ENCODE measurements at regions not wholly inside any gene's neighbourhood (a gene's known extent, or its start where the extent isn't known, plus 50 kb on each side); places are given as distances from the start of the nearest gene placed in this dataset.
A peak's percentile ranks its signal among the peaks of the same experiment; 100 is the strongest.

- no peak overlapping the region for H3K27ac ChIP-seq
- TF ChIP-seq CTCF (conservative IDR thresholded peaks at IDR 0.05; ENCODE audit: low read depth), result no peak
- no peak for DNase-seq (ENCODE audit: low spot score)
- CTCF ChIA-PET, result no interaction called here
- POLR2A ChIA-PET (ENCODE audit: low non-redundant PET), result no interaction called here
Observed at GRCh38 chr5:145562931-145563330, 272.2 kb downstream of the PRELID2 start.

- no peak for DNase-seq (ENCODE audit: low spot score)
- CTCF ChIA-PET, result no interaction called here
- POLR2A ChIA-PET (ENCODE audit: low non-redundant PET), result no interaction called here
- H3K27ac ChIP-seq, result no peak overlapping the region
- TF ChIP-seq CTCF (conservative IDR thresholded peaks at IDR 0.05; ENCODE audit: low read depth), result no peak
Observed at GRCh38 chr5:145558288-145558687, 276.9 kb downstream of the PRELID2 start.

GRCh38 chr5:145557345-145557744, 277.8 kb downstream of the PRELID2 start:
- POLR2A ChIA-PET (ENCODE audit: low non-redundant PET), result no interaction called here
- CTCF ChIA-PET, result interaction anchor here (0.6 kb wide), 1 partner anchor 395 kb away, joined by 4 read pairs; no protein-coding TSS in a partner anchor
- H3K27ac ChIP-seq, result no peak overlapping the region
- no peak for TF ChIP-seq CTCF (conservative IDR thresholded peaks at IDR 0.05; ENCODE audit: low read depth)
- no peak for DNase-seq (ENCODE audit: low spot score)

- POLR2A ChIA-PET (ENCODE audit: low non-redundant PET), result no interaction called here
- DNase-seq (ENCODE audit: low spot score), result peak; percentile 32
- no peak for TF ChIP-seq CTCF (conservative IDR thresholded peaks at IDR 0.05; ENCODE audit: low read depth)
Observed at GRCh38 chr5:145554399-145554798, 280.7 kb downstream of the PRELID2 start.

GRCh38 chr5:145553177-145553576, 282.0 kb downstream of the PRELID2 start:
- ChIA-PET POLR2A (ENCODE audit: low non-redundant PET) (no interaction called here), CTCF (interaction anchor here (0.7 kb wide), 1 partner anchor 442 kb away, joined by 3 read pairs; no protein-coding TSS in a partner anchor)
- no peak for DNase-seq (ENCODE audit: low spot score)
- no peak for TF ChIP-seq CTCF (conservative IDR thresholded peaks at IDR 0.05; ENCODE audit: low read depth)
- no peak overlapping the region for H3K27ac ChIP-seq

More at GRCh38 chr5:145554399-145554798, 280.7 kb downstream of the PRELID2 start:
- CTCF ChIA-PET, result interaction anchor here (0.6 kb wide), 2 partner anchors 128 to 718 kb away, joined by 4 to 6 read pairs; no protein-coding TSS in a partner anchor
- H3K27ac ChIP-seq, result no peak overlapping the region

GRCh38 chr5:145551714-145552113, 283.4 kb downstream of the PRELID2 start:
- no peak for TF ChIP-seq CTCF (conservative IDR thresholded peaks at IDR 0.05; ENCODE audit: low read depth)
- no peak for DNase-seq (ENCODE audit: low spot score)
- H3K27ac ChIP-seq, result no peak overlapping the region
- POLR2A ChIA-PET (ENCODE audit: low non-redundant PET), result no interaction called here
- CTCF ChIA-PET, result interaction anchor here (0.5 kb wide), 1 partner anchor 655 kb away, joined by 4 read pairs; no protein-coding TSS in a partner anchor

All from RWPE1 (cell line).